ENCODE measurements at regions not wholly inside any gene's neighbourhood (a gene's known extent, or its start where the extent isn't known, plus 50 kb on each side); places are given as distances from the start of the nearest gene placed in this dataset.
"Not testable (repeated sequence)": the region's sequence is repeated elsewhere in the genome, so short reads cannot be mapped to it uniquely, and the experiment has no call there.

DNA sequence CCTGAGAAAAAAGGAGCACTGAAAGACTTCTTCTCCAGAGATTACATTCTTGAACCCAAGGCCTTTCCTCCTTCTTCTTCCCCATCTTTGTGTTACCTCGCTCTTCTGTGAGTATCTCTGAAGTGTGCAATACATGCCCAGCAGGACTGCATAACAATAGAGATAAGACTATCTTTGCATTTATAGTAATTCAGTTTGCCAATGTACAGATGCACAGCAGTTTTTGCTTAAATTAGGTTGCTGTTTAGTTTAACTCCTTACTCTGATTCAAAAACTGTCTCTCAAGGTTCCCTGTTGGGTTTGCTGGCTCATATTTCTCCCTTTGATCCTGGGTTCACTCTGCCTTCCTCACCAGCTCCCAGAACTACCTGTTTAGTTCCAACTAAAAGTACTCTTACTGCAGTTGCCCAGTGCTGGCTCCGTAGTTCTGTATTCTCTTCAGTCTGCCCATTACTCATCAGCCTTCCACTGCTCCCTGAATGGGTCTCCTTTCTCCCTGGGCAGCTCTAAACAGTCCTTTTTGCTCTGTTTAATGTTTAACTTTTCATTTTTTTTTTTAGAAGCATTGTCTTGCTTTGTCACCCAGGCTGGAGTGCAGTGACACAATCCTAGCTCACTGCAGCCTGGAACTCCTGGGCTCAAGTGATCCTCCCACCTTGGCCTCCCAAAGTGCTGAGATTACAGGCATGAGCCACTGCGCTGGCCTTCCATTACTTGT lies 180.6 kb upstream of the CAND1 start:
- DNase-seq = no peak

DNA sequence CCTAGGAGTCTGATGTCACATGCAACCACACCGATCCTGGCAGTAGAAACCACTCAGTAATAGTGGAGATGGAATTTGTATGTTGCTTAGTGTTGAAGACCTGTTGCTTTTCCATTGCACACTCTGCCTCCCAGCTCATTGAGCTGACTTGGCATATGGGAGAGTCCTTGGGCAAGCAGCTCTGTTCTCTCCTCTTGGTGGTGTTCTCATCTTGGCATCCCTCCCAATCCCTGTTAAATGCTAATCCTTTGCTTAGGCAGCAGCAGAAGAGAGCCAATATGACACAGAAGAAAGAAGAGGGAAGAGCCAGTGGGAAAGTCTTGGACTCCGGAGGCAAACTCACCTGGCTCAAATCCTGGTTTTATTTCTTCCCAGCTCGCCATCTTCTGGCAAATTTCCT lies 178.0 kb upstream of the CAND1 start:
- DNase-seq = peak in 1 of 2 donors; percentile 38

DNA sequence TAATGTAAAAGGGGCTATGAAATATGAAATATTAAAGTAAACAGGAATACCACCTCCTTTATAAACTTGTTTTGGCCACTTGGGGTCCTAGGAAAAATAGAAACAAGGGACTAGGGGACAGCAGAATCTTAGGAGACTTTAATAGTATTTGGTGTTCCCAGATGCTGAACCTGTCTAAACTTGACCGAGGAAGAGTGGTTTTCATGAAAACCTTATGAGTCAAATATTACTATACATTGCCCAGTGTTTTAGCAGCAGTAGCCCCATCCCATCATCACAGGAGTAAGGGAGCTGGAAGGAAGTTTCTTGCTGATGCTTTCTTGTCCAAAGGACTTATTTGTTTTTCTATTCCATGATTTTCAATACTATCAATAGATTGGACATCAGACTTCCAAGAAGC lies 177.5 kb upstream of the CAND1 start:
- DNase-seq = no peak

DNA sequence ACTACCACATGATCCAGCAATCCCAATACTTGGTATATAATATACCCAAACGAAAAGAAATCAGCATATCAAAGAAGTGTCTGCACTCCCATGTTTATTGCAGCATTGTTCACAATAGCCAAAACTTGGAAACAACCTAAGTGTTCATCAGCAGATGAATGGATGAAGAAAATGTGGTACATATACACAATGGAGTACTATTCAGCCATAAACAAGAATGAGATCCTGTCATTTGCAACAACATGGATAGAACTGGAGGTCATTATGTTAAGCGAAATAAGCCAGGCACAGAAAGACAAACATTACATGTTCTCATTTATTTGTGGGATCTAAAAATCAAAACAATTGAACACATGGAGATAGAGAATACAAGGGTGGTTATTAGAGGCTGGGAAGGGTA lies 176.2 kb upstream of the CAND1 start:
- DNase-seq = not testable (repeated sequence)

DNA sequence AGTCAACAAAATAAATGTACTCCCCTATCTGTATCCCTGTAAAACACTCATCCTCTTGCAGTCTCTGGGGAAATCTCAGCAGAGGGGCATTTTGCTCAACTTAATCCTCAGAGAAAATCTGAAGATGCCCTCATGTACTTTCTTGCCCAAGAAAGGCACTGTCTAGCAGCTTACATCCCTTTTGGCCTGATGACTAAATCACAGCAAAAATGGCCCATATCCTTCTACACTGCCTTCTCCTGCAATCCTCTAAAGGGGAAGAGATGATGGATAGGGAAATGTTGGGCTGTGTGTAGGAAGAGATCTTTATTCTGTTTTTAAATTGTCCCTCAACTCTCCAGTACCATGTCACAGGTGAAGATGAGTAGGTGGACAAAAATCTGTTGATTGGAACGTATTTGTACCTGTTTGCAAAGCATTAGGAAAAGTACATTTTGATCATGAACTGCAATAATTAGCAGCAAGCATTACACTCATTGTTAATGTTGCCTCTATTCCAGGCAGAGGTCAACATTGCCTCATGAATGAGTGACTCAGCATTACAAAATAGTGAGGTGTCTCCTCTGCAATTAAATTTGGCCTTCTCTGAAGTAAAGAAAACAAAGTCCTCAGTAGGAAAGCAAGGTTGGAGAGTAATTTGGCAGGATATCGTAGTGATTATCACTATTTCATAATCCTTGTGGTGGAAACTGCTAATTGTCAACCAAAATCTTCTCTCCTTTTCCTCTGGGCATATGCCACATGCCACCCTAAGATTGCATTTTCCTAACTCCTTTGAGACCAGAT lies 172.4 kb upstream of the CAND1 start:
- no peak for DNase-seq

DNA sequence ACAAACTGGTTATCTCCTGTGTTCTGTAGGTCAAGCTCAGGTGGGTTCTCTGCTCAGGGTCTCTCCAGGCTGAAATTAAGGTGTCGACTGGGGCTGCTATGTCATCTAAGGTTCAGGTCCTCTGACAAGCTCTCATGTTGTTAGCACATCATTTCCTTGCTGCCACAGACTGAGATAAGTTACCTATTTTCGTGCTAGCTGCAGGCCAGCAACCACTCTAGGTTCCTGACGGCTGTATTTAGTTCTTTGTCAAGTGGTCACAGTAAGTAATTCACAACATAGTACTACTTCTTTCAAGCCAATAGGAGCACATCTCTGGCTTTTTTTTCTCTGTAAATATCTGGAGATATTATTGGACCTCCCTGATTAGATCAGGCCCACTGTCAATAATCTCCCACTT lies 169.3 kb upstream of the CAND1 start:
- DNase-seq = no peak

DNA sequence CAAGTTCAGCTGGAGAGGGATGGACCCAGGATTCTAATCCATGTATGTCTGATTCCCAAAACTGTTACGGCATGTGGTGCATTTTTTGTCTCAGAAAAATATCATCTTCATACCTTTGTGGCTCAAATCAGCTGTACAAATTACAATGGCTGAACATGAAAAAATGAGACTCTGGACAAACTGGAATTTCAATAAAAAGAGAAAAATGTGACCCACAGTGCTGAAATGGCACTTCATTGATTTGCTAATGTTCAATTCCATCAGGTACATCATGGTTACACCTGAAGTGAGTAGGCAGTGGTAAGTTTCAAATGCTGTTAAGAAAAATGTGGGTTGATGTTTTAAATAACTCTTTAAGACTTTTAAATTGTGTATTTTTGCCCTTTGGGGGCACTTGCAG lies 165.6 kb upstream of the CAND1 start:
- DNase-seq = no peak

DNA sequence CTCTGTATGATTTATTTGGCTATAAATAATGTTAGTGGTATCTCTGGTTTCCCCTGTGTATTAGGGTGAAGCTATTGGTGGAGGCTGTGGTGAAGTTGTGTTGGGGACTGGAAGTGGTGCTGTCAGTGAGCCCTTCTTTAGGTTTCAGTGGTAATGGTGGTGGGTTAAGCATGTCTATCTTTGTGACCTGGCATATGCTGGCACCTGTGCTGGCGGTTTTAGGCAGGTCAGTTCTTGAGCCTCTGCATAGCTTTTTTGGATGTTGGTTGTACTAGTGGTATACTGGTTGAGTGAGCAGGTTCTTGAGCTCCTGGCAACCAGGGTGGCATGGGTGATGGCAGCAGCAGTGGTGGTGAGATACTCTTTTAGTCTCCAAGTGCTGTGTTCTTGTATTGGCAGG lies 161.9 kb upstream of the CAND1 start:
- no peak for DNase-seq

DNA sequence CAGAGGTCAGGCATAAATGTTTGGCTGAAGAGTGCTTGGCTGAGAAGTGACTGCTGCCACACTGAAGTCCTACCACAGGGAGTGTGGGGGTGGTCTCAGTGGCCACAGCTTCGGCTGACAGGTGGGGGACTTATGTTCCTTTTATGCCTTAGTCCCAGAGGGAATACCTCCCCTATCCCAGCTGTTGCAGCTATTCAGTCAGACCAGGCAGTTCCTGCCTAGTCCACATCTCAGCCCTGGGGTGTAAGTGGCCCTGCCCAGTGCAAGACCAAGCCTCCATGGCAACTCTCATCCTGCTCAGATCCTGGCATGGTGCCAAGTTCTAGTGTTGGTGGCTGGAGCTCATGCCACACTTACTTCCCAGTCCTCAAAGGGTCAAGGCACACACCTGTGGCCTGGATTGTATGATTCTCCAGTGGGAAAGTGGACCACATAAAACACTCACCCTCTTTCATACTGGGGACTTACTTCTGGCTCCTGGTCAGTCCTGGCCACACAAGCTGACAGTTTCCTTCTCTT lies 161.3 kb upstream of the CAND1 start:
- no peak for DNase-seq

DNA sequence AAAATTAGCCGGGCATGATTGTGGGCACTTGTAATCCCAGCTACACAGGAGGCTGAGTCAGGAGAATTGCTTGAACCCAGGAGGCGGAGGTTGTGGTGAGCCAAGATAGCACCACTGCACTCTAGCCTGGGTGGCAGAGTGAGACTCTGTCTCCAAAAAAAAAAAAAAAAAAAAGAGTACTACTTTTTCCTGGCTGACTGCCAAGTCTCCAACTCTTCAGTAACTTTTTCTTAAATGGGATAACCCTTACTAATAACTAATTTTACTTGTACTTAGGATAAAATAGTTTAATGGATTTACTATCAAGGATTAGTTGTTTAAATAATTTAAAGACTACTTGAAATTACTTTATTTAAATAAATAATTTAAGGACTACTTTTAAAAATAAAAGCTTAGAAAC lies 158.8 kb upstream of the CAND1 start:
- not testable (repeated sequence) for DNase-seq

DNA sequence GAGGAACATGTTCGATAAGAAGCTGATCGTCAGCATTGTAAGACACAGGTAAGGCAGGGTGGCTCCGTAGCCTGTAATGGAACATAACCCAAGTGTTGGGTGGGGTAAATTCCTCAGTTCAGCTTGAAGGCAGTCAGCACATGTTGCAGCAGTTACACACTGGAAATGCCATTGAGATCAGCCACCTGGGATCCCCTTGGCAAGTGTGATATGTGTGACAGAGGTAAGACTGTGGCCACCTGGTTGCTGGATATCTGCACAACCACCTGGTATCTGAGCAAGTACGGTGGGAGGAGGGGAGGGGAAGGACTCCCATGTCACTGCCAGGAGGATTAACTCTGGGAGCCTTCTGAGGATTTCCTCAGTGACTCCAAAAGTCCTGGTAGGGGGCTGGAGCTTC lies 158.0 kb upstream of the CAND1 start:
- no peak for DNase-seq

DNA sequence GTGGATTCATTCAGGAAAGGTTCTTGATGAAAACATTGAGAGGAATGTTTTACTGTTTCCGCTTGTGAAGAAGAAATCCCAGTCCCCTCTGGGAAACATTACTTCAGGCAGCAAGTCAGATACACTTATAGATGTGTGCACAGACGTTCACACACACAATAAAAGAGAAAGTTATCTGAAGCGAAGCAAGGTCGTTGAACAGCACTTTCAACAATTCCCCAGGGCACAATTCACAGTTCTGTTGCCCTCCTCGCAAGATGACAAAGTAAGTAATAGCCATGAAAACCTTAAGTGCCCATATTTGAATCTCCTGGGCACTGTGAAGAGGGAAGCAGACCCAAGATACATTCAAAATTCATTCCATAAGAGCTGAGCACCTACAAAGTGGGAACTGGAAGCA lies 156.6 kb upstream of the CAND1 start:
- no peak for DNase-seq

DNA sequence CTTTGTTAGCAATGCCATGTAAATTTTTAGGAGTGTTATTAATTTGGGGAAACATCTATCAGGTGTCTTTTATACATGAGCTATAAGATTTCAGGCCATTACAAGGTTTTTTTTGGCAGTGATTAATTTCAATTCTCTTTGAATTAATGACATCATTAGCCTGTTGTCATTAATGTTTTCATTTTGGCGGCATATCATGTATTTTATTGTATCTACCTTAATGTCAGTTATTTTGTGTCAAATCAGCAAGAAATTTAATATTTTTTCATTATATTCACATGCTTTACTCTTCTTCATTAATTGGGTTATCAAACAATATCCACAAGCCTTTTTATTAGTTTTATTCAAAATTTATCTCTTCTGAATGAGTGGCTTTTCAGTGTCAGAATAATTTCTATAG lies 153.0 kb upstream of the CAND1 start:
- DNase-seq = no peak

DNA sequence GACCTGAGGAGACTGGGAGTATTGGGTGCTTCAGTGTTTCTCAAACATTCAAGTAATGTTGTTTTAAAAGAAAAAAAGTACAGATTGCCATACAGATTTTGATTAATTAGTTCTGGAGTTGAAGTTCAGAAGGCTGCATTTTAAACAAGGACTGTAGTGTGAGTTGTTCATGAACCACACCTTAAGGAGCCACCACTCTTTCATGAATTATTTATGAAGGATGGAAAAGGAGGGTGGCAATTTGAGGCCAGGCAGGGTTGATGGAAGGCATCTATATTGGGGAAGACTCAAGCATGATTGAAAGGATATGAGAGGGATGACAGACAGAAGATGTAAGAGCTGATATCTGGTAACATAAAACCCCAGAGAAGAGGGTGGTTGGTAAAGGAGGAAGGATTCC lies 146.6 kb upstream of the CAND1 start:
- DNase-seq = no peak

DNA sequence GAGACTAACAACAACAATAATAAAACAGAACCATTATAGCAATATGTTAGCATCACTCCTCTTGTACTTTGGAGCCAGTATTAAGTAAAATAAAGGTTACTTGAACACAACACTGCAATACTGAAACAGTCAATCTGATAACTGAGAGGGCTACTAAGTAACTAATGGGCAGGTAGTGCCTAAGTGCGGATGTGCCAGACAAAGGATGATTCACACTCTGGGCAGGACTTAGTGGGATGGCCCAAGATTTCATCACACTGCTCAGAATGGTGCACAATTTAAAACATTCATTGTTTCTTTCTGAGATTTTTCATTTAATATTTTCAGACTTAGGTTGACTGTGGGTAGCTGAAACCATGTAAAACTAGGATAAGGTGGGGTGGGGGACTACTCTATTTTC lies 131.9 kb upstream of the CAND1 start:
- DNase-seq = no peak

DNA sequence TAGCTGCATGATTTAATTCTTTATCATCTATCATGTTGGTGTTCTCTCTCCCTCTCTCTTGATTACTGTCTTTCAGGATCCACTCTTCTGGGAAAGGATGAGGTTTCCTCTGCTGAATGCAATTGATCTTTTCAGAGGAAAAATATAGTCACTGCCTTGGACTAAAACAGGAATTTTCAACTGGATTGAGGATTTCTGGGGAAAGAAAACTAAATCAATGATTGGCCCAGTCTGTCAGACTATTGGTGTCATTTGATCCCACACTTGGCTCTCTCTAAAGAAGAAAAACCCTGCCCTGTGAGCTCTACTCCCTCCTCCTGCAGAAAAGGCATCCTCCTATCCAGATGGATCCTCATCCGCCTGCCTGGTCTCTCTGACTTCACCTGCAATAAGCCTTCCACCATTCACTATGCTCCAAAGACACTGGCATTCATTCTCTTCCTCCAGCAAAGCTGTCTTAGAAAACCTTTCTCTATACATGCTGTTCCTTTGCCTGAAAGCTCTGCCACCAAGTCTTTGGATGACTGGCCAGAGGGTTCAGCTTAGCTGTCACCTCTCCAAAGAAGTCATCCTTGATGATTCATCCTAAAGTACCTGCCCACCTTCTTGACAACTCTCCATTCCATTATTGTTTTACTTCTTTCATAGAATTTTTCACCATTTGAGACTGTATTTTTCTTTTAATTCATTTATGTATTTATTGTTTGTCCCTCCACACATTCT lies 127.7 kb upstream of the CAND1 start:
- no peak for DNase-seq

DNA sequence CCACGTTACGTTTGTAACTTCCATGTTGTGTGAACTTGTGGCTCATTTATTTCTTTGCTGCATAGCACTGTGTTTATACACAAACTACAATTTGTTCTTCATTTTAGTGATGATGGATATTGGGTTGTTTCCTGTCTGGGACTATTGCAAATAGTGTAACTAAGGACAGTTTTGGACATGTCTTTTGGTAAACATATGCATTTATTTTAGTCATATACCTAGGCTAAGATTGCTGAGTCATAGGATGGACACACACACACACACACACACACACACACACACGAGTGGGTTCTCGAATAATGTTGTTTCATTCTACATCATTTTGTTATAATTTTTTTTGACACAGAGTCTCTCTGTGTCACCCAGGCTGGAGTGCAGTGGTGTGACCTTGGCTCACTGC lies 123.5 kb upstream of the CAND1 start:
- DNase-seq = no peak

DNA sequence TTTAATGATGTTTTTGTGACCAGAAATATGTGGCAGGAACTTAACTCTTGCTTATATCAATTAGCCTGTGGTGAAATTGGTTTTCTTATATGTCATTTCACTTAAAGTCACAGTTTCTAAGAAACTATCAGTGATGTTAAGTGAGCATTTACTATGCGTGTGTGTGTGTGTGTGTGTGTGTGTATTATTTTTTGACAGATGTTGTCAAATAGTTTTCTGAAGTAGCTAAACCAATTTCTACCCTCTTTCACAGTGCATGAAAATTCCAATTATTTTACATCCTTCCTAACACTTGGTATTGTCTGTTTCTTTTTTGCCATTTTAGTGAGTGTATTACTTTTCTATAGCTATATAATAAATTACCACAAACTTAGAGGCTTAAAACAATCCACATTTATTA lies 122.1 kb upstream of the CAND1 start:
- no peak for DNase-seq

DNA sequence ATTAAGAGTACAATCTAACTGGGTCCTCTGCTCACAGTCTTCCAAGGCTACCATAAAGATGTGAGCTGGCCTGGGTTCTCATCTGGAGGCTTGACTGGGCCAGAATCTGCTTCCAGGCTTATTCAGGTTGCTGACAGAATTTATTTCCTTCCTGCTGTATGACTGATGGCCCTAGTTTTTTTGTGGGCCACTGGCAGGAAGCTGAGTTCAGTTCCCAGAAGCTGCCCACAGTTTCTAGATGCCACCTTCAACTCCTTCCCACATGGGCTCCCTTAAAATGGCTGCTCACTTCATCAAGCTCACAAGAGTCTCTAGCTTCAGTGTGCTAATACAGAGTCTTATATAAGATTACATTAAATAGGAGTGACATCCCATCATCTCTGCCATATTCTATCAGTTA lies 121.7 kb upstream of the CAND1 start:
- DNase-seq = no peak

DNA sequence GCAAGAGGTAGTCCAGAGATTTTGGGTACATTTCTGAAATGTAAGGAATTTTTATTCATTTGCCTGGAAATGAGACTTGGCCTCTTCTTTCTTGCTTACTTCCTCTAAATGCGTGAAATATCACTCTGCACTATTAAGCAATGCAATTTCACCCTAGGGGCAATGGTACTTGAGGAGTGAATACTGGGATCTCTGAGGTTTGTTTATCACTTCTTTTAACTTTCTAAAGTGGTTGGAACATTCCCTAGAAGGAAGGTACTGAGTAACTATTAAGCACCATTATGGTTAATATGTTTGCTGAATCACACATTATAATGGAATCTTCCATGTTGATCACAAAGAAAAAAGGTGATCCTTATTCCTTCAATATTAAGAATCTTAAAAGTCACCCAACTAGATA lies 120.9 kb upstream of the CAND1 start:
- DNase-seq = no peak

DNA sequence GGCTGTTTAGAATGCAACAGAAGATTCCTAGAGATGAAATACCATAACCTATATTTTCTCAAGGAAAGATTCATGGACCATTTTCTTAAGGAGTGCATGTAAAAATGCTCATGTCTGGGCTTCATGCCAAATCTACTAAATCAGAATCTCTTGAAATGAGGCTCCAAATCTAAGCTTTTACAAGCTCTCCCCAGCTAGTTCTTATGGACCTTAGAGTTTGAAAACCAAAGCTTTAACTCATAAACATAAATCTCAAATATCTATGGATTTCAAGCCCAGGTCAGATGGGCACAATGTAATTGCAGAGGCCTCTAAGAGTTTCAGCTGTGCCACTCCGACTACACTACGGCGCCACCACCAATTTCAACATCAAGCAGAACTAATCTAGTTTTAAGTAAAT lies 117.3 kb upstream of the CAND1 start:
- no peak for DNase-seq

DNA sequence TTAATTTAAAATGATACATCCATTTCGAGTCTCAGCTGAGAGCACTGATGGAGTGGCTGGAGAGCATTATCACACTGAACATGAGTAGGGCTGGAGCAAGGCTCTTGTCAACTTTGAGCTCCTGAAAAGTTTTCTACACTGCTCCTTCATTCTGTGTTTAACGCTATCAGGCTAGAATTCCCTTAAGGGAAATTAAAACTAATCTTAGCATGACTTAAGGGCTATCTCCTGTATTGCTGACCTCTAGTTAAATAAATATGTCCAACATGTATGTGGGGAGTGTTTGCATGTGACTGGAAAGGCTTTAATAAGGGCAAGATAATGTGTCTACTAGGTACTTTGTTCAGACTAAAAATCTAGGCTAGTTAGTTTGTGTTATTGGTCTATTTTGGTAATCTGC lies 116.7 kb upstream of the CAND1 start:
- no peak for DNase-seq

DNA sequence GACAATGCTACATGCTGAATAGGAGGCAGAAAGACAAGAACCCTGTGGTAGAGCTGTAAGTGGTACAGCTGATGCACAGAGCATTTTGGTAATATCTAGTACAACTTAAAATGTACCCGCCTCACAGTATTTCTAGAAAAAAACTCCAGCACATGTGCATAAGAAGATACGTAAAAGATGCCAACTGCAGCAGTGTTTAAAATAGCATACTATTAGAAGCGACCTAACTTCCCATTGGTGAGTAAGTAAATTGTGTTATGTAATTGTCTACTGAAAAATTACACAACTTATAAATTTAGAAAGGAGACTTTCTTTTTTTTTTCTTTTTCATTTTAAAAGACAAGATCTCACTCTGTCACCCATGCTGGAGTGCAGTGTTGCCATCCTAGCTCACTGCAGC lies 114.3 kb upstream of the CAND1 start:
- DNase-seq = no peak

DNA sequence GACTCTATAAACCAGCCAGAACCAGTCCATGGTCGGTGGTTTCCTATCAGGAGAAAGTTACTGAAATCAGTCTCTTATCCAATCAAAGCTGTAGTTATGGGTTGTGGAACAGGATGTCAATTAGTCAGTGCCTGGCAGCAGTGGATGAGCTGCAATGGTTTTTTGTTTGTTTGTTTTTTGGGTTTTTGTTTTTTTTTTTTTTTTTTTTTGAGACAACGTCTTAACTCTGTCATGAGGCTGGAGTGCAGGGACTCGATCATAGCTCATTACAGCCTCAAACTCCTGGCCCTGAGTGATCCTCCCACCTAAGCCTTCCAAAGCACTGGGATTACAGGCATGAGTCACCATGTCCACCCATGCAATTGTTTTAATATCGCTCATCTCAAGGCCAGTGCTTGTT lies 113.3 kb upstream of the CAND1 start:
- no peak for DNase-seq

Data from hippocampal formation (tissue), 2 donors.